Right lobe of liver (tissue), 6 donors: ENCODE measurements at regions not wholly inside any gene's neighbourhood (a gene's known extent, or its start where the extent isn't known, plus 50 kb on each side); places are given as distances from the start of the nearest gene placed in this dataset.

Source experiments
- ATAC-seq, 4 donors: fragments of 200-7000 bp; cut with Tn5 transposase; one replicate each; pipeline ENCODE4 v1.9.1; 2020; ENCODE audit warnings: mild to moderate bottlenecking in 4 of 4, moderate library complexity in 4 of 4
- DNase-seq, 3 donors: peaks; one replicate each; pipeline ENCODE4 v3.0.0-alpha.2; 2020
- H3K27ac ChIP-seq, 3 donors: fragments of 200-600 bp; one replicate each; pipeline ENCODE4 v1.8.0; 2022
- H3K27me3 ChIP-seq, 2 donors: fragments of 200-600 bp; one replicate each; pipeline ENCODE4 v1.8.0; 2022
- H3K36me3 ChIP-seq, 4 donors: fragments of 200-600 bp; sonication (generic) in 1 of 4; one replicate each; pipeline versions ENCODE4 v1.5.1 to v1.8.0; 2017 to 2022; ENCODE audit warnings: control low read depth in 1 of 4
- H3K4me1 ChIP-seq, 4 donors: fragments of 200-600 bp; sonication (generic) in 1 of 4; one replicate each; pipeline versions ENCODE4 v1.5.1 to v1.8.0; 2017 to 2022; ENCODE audit warnings: control low read depth in 1 of 4
- H3K4me3 ChIP-seq, 3 donors: fragments of 200-600 bp; one replicate each; pipeline ENCODE4 v1.8.0; 2022
- H3K9me3 ChIP-seq, 4 donors: fragments of 200-600 bp; sonication (generic) in 1 of 4; one replicate each; pipeline versions ENCODE4 v1.5.1 to v1.8.0; 2017 to 2022; ENCODE audit warnings: control low read depth in 1 of 4
- POLR2A ChIP-seq: fragments of 450-650 bp; IDR thresholded peaks from one replicate; pipeline ENCODE4 v1.6.1; 2017; ENCODE audit warnings: antibody characterized with exemption, mild to moderate bottlenecking
- WGBS: methylation state at CpG from one replicate; pipeline ENCODE4 v1.1.6; 2018; ENCODE audit warnings: low coverage, low lambda C conversion rate; ENCODE audit not compliant: insufficient coverage; ENCODE audit errors: missing lambda C conversion rate; 5-methylcytosine and 5-hydroxymethylcytosine counted together
- intact Hi-C, 2 donors: fragments of 100-400 bp; cut with DNase I; formaldehyde crosslinking; loops; one replicate each; pipeline versions ENCODE4 v1.11.2 to v1.14.1; 2022
- TF ChIP-seq, protein P1 (sequence below), 4 donors: fragments of 200-600 bp in 3 of 4; fragments of 450-650 bp in 1 of 4; IDR thresholded peaks; one replicate each; pipeline versions ENCODE4 v1.5.1 to v1.8.0; 2016 to 2022; ENCODE audit warnings: antibody characterized with exemption in 4 of 4, mild to moderate bottlenecking in 2 of 4
- donor health status: DM: no; HTN: yes; CAD: no.
- donor health status: DM: no; HTN: no; CAD: no.
- donor health status: DM: no; HTN: no; CAD: no.
- donor health status: DM: no; HTN: yes; CAD: no.
- donor health status: DM: no; HTN: yes; CAD: no.

DNA sequence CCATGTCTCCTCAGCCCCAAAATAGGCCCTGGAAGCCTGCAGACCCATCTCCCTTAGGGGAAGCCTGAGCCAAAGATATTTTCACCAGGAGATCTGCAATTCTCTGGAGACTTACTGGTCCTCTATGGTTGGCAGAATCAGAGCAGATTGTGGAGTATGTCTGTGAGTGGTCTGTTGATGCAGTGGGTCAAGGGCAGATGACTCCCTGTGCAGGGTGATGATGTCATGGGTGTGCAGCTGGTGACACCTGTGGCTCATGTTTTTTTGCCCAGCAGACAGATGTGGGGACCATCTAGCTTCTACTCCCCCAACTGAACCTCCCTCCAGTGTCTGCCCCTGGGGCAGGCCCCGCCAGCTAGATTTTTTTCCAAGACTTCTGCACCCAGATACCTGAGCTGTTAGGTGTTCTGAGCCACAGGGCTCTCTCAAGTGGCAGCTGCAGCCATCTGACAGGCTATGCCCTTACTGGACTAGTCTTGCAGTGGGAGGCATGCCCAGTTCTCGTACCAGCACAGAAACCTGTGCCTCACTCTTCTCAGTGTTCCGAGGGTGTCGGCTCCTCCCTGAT lies 558.7 kb upstream of the LRRTM1 start:
- Histone ChIP-seq H3K4me3 (no peak overlapping the region), H3K36me3 (no peaks in the 10 kb centered on the region), H3K4me1 (no peaks in the 10 kb centered on the region), H3K27me3 (no peaks in the 10 kb centered on the region), H3K27ac (no peak overlapping the region), H3K9me3 (no peaks in the 10 kb centered on the region)
- DNase-seq, result no peak
- TF ChIP-seq, protein P1, sequence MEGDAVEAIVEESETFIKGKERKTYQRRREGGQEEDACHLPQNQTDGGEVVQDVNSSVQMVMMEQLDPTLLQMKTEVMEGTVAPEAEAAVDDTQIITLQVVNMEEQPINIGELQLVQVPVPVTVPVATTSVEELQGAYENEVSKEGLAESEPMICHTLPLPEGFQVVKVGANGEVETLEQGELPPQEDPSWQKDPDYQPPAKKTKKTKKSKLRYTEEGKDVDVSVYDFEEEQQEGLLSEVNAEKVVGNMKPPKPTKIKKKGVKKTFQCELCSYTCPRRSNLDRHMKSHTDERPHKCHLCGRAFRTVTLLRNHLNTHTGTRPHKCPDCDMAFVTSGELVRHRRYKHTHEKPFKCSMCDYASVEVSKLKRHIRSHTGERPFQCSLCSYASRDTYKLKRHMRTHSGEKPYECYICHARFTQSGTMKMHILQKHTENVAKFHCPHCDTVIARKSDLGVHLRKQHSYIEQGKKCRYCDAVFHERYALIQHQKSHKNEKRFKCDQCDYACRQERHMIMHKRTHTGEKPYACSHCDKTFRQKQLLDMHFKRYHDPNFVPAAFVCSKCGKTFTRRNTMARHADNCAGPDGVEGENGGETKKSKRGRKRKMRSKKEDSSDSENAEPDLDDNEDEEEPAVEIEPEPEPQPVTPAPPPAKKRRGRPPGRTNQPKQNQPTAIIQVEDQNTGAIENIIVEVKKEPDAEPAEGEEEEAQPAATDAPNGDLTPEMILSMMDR (IDR thresholded peaks at IDR 0.05), result no peak
- TF ChIP-seq POLR2A, result no peak
- 60% methylated on average over 1 of the region's 4 CpGs for WGBS
- peak in 1 of 4 donors; percentile 14 for ATAC-seq
- intact Hi-C loops, result no loop called here

DNA sequence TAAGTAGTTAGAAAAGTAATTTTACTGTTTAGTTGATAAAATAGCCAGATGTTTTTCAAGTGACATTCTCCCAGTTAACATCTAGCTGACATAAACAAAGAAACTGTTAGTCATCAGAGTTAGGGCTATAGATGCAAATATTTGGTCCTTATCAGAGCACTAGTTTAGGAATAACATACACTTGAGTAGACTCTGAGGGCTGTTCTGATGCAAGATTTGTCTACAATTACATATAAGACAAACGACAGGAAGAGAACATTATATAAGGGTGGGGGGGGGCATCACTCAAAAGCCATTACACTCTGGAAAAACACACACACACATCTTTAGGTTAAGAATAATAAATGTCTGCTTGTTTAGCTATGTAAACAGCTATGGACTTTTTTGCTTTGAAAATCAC lies 554.4 kb upstream of the LRRTM1 start:
- intact Hi-C loops, result no loop called here
- H3K4me1 ChIP-seq, result no peaks in the 10 kb centered on the region
- no peak overlapping the region for H3K27ac ChIP-seq
- ATAC-seq, result no peak
- 0% methylated on average over 1 of the region's 1 CpG for WGBS
- no peaks in the 10 kb centered on the region for H3K9me3 ChIP-seq
- no peak overlapping the region for H3K4me3 ChIP-seq
- TF ChIP-seq, protein P1 (IDR thresholded peaks at IDR 0.05), result no peak
- TF ChIP-seq POLR2A, result no peak
- no peak for DNase-seq
- H3K36me3 ChIP-seq, result no peaks in the 10 kb centered on the region
- no peaks in the 10 kb centered on the region for H3K27me3 ChIP-seq

DNA sequence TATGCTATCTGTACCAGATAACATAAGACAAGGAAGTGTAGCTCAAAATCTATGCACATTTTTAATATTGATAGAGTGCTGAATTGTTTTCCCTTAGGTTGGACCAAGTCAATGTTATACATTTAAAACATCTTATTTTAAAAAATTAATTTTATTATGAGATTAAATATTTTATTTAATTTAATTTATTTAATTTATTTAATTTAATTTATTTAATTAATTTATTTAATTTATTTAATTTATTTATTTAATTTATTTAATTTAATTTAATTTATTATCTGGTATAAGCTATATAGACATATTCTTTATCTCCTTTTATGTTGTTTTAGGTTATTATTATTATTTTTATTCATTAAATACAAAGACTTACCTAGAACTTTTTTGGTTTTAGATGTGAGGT lies 551.7 kb upstream of the LRRTM1 start:
- no peak for DNase-seq
- Histone ChIP-seq H3K9me3 (no peaks in the 10 kb centered on the region), H3K36me3 (no peaks in the 10 kb centered on the region), H3K27ac (no peak overlapping the region), H3K4me1 (no peaks in the 10 kb centered on the region), H3K27me3 (no peaks in the 10 kb centered on the region), H3K4me3 (no peak overlapping the region)
- ATAC-seq, result no peak
- no peak for TF ChIP-seq POLR2A
- TF ChIP-seq, protein P1 (IDR thresholded peaks at IDR 0.05), result no peak
- intact Hi-C loops, result no loop called here

DNA sequence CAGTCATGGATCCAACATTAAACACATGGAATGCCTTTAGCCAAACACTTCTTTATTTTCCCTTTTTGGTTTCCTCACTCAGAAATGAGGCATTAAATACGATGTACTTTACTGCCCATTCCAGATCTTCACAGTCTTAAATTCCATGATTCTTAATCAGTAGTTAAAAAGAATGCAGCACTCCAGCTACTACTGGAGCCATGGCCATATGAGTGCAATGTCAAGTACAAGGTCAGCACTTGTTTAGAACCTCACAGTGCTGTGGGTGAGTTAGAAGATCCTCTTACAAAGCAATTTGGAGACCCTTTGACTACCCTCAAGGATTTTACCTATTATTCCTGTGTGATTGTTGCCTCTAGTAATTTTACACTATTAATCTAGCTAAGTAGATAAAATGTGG lies 550.3 kb upstream of the LRRTM1 start:
- WGBS, result 17% methylated on average over 1 of the region's 1 CpG
- TF ChIP-seq, protein P1 (IDR thresholded peaks at IDR 0.05), result no peak
- no peak for TF ChIP-seq POLR2A

DNA sequence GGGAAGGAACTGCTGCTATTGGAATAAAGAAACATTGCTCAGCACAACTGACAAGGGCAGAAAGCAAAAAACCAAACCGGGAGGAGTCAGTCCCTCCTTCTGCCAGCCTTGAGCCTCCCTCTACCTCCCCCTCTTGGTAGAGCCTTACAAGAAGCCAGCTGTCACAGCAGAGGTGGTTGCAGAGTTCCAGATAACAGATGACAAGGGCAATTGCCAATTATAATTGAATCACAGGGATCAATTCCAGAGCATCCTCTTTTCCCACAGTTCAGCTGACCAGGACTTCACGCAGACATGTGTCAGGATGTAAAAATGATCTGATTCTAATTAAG lies 548.2 kb upstream of the LRRTM1 start:
- Histone ChIP-seq H3K36me3 (no peaks in the 10 kb centered on the region), H3K4me1 (no peaks in the 10 kb centered on the region), H3K27me3 (no peaks in the 10 kb centered on the region), H3K4me3 (no peak overlapping the region), H3K9me3 (no peaks in the 10 kb centered on the region), H3K27ac (no peak overlapping the region)
- WGBS, result 31% methylated on average over 2 of the region's 2 CpGs
- intact Hi-C loops, result no loop called here
- ATAC-seq, result no peak
- TF ChIP-seq, protein P1 (IDR thresholded peaks at IDR 0.05), result no peak
- no peak for TF ChIP-seq POLR2A
- no peak for DNase-seq

More for the DNA sequence above, 550.3 kb upstream of the LRRTM1 start:
- H3K4me3 ChIP-seq, result no peak overlapping the region
- H3K36me3 ChIP-seq, result no peaks in the 10 kb centered on the region
- intact Hi-C loops, result no loop called here
- DNase-seq (no peak), ATAC-seq (no peak)
- no peaks in the 10 kb centered on the region for H3K27me3 ChIP-seq
- H3K9me3 ChIP-seq, result no peaks in the 10 kb centered on the region
- H3K4me1 ChIP-seq, result no peaks in the 10 kb centered on the region
- H3K27ac ChIP-seq, result no peak overlapping the region
